Stimulated activated CD8-positive, alpha-beta memory T cell treated with anti-CD3 and anti-CD28 coated beads, Interleukin-12 subunit alpha, Interleukin-12 subunit beta, amount 100 ng/mL, for 1 hour (primary cell): ENCODE measurements at regions not wholly inside any gene's neighbourhood (a gene's known extent, or its start where the extent isn't known, plus 50 kb on each side); places are given as distances from the start of the nearest gene placed in this dataset.

Experiments used
- DNase-seq: peaks from one replicate; pipeline ENCODE4 v3.0.0-alpha.2; 2020; ENCODE audit warnings: low read depth

GRCh38 chr18:71754246-71754645 is 789.9 kb downstream of the CBLN2 start:
- DNase-seq: no peak

GRCh38 chr18:71743634-71744033 is 800.5 kb downstream of the CBLN2 start:
- no peak for DNase-seq

GRCh38 chr18:71729611-71730010 is 814.5 kb downstream of the CBLN2 start:
- no peak for DNase-seq

GRCh38 chr18:71727909-71728308 is 816.2 kb downstream of the CBLN2 start:
- no peak for DNase-seq

DNA sequence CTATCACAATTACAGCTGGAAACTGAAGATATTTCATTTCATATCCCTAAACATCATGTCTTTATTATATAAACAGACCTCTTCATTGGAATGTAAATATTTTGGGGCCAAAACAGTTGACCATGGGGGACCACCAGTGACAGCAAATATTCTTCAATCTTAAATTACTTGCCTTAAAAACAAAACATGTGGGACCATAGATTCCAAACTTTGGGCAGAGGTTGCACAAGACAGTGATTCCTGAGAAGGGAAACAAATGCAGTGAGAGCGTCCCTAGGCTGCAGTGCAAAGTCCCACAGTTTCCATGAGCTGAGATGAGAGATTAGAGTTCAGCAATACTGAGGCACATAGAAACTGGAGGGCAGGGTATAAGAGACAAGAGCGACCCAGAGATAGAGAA is 818.9 kb downstream of the CBLN2 start:
- DNase-seq: no peak

- no peak for DNase-seq
These were observed 836.1 kb downstream of the CBLN2 start for GRCh38 chr18:71707985-71708500.

DNA sequence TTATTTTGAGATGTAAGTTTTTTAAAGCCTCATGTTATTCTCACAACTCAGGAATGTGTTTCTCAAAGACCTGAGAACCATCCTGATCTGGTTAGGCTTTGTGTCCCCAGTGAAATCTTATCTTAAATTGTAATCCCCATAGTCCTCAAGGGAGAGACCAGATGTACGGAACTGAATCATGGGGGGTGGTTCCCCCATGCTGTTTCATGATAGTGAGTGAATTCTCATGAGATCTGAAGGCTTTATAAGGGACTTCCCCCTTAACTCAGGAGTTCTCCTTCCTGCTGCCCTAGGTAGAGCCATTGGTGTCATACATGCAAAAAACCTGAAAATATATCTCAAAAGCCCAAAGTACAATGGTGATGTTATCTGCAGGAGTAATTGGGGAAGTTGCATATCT is 836.7 kb downstream of the CBLN2 start:
- no peak for DNase-seq

DNA sequence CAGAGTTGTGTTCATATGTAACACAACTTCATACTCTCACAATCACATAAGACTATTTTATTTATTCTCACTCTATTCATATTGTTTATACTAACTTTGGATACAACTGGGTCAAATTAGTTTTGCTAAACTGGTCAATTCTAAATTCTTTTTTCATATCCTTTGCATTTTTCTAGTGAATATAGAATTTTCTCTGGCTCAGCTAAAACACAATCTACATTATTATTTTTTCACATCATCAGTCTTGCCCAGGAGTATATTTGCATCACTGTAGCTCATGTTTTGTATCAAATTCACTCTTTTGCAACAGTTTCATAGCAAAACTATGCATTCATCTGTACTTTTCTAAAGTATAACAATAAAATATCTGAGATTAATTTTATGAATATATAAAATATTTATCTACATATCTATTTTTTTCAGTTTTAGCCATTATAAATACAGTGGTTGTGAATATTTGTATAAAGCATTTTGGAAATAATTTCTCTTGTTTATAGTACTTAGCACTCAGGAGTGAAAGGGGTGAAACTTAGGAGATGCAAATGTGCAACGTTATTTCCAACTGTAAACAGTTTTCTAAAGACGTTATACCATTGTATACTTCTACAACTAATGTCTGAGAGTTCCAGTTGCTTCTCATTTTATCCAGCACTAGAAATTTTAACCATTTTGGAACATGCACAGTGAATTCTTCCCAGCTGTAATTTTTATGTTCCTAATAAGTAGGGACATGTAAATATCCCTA is 854.6 kb downstream of the CBLN2 start:
- DNase-seq: no peak

GRCh38 chr18:71682591-71682990 is 861.6 kb downstream of the CBLN2 start:
- DNase-seq: no peak

GRCh38 chr18:71678144-71678543 is 866.0 kb downstream of the CBLN2 start:
- DNase-seq: no peak

DNA sequence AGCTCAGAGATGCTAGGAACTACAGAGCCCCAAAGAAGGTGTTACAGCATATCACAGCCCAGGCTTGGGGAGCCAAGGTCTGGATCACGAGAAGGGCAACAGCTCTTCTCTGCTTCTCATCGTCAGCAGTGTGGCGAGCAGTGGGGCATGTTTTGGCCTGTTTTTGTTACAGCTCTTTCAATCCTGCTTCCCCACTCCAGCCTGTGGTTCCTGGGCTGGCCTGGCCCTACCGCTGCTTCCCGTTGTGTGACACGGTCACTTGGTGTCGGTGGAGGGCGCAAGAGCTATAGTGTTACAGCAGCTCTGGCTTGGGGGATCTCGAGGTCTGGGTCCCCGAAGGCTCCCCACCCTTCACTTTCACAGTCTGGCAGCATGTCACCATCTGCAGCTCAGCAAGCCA is 870.2 kb downstream of the CBLN2 start:
- DNase-seq: no peak

GRCh38 chr18:71673498-71673897 is 870.6 kb downstream of the CBLN2 start:
- no peak for DNase-seq

GRCh38 chr18:71666481-71666880 is 877.7 kb downstream of the CBLN2 start:
- no peak for DNase-seq

- no peak for DNase-seq
These were observed 879.0 kb downstream of the CBLN2 start for GRCh38 chr18:71665131-71665530.

- no peak for DNase-seq
These were observed 900.3 kb downstream of the CBLN2 start for GRCh38 chr18:71643822-71644221.

GRCh38 chr18:71630696-71631095 is 913.4 kb downstream of the CBLN2 start:
- DNase-seq: no peak

DNA sequence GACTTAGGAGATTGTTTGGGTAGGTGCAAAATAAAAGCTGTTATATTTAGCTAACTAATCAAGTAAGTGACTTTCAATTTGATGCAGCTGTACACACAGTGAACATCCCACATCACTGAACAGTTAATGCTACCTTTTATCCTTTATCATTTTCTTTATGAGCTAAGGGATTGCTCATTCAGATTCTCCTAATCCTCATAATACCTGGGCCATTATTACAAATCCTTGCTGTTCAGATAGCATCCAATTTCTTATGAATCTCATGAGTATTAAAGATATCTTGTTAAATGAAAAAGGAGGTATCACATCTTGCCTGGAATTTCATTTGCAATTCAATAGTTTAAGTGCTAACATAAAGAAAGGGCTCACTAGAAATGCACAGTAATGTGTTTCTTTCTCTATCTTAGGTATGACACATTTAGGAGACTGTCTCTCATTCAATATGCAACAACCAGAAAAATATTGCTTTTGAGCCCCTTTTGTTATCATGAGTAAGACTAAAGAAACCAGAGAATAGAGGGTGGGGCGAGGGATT is 918.5 kb downstream of the CBLN2 start:
- DNase-seq: no peak

DNA sequence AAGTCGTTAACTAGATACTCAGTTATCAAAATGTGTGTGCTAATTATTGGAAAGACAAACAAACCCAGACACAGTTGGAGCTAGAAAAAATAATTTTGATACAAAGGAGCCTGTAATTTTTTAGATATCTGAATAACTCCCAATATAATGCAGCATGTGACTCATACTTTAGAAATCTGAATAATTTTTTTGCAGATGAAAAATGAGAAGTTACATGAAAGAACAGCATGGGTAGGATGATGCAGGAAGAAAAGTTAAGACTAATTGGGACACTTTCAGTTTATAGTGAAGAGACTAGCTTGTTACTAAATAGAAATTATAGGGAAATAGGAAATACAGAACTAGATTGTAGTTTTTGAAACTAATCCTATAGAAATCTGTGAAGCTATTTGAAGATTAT is 945.8 kb downstream of the CBLN2 start:
- no peak for DNase-seq

DNA sequence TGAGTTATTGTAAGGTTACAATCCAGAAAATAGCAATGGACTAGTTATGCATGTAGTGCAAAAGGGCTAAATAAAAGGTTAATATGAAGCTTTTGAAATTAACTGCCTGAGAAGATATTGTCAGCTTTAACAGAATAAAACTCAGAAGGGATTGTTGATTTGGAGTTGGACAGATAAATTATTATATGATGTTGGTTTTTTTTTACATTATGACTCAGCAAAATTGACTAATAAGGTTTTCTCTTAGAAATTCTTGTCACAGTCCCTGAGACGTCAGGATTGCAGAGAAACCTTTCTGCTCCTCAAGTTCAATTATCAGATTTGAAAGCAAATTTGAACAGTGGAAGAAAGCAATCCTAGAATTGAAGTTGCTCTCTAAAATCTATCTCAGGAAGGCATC is 946.9 kb downstream of the CBLN2 start:
- DNase-seq: no peak

DNA sequence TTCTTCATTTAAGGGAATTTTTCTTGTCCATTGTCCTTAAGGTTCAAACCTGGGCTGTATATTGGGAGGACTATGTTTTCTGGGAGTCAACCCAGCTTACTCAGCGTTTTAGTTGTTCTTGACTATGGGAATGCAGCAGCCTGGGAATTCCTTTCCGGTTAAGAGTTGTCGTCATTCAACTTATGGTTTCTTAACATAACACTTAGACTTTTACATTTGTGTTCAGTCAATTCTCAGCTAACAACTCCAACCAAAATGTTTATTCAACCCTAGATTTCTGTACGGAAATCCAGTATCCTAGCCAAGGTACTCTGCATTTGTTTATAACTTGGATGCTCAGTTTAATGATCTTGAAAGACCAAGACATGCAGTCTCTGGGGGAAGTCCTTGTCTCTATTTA is 960.9 kb downstream of the CBLN2 start:
- no peak for DNase-seq

- no peak for DNase-seq
These were observed 989.5 kb downstream of the CBLN2 start for GRCh38 chr18:71554686-71555085.

DNA sequence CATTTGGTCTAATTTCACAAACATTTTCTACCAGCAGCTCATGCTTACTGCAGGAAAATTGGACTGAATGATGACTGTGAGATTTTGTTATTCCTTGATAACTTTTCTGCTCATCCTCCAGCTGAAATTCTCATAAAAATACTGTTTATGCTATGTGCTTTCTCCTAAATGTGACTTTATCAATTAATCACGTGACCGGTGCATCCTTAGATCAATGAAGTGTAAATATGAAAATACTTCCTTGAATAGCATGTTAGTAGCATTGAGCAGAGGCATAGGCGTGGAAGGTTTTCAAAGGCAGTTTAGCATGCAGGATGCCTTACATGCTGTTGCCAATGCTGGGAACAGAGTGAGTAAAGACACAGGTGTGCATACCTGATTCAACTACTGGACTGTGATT is 1002.5 kb downstream of the CBLN2 start:
- DNase-seq: no peak

DNA sequence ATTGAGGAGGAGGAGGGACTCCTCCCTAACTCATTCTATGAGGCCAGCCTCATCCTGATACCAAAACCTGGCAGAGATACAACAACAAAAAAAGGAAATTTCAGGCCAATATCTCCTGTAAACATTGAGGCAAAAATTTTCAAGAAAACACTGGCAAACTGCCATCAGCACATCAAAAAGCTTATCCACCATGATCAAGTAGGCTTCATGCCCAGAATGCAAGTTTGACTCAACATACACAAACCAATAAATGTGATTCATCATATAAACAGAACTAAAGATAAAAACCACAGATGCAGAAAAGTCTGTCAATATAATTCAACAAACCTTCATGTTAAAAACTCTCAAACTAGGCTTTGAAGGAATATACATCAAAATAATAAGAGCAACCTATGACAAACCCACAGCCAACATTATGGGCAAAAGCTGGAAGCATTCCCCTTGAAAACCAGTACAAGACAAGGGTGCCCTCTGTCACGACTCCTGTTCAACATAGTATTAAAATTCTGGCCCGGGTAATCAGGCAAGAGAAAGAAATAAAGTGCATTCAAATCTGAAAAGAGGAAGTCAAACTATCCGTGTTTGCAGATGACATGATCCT is 1014.3 kb downstream of the CBLN2 start:
- no peak for DNase-seq
